ENCODE measurements at regions not wholly inside any gene's neighbourhood (a gene's known extent, or its start where the extent isn't known, plus 50 kb on each side); places are given as distances from the start of the nearest gene placed in this dataset.

DNA sequence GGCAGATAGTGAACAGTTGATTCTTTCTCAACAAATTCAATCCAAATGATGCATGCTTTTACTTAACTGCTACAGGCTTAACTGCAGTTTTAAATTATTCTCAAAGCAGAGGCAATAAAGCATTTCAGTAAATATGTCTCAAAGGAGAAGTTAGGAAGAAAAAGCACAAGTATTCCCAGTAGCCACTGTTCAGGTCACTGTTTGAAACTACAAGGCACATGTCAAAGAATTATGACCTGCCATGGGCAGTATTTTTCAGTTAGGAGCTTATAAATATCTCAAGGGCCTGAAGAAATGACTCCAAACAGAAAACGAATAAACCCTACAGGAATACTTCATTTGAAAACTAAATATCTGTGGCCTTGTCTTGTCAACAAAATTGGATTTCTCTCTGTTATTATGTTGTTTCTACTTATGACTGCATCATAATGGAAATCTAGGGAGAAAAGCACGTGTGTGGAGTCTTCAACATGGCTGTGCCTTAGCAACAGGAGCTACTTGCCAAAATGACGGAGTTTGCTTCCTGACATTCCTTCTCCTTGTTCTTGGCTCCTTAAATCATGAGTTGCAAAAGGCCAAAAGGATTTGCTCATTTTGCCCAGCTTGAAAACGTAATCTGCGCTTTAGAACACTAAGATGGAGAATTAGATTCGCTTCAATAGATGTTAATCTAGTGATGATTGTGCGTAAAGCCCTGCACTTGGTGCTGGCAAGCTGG, 67.6 kb upstream of the GPR101 start:
- Histone ChIP-seq H3K4me1 (ENCODE audit: control insufficient read depth, insufficient read depth, low read length) (no peaks in the 10 kb centered on the region), H3K9me3 (ENCODE audit: control insufficient read depth, insufficient read depth, low read depth, low read length) (no peaks in the 10 kb centered on the region), H3K4me3 (ENCODE audit: low read depth in 2 of 2, low read length in 2 of 2) (no peak overlapping the region), H3K36me3 (ENCODE audit: control insufficient read depth, insufficient read depth, low read length) (no peaks in the 10 kb centered on the region), H3K27me3 (ENCODE audit: control insufficient read depth, insufficient read depth, low read length) (peaks cover 13% of the 10 kb centered on the region), H3K27ac (ENCODE audit: low read length) (no peak overlapping the region)
- no peak for ATAC-seq
- TF ChIP-seq POLR2AphosphoS5 (IDR thresholded peaks at IDR 0.05; ENCODE audit: low read depth, low read length): no peak
- TF ChIP-seq, protein P1, sequence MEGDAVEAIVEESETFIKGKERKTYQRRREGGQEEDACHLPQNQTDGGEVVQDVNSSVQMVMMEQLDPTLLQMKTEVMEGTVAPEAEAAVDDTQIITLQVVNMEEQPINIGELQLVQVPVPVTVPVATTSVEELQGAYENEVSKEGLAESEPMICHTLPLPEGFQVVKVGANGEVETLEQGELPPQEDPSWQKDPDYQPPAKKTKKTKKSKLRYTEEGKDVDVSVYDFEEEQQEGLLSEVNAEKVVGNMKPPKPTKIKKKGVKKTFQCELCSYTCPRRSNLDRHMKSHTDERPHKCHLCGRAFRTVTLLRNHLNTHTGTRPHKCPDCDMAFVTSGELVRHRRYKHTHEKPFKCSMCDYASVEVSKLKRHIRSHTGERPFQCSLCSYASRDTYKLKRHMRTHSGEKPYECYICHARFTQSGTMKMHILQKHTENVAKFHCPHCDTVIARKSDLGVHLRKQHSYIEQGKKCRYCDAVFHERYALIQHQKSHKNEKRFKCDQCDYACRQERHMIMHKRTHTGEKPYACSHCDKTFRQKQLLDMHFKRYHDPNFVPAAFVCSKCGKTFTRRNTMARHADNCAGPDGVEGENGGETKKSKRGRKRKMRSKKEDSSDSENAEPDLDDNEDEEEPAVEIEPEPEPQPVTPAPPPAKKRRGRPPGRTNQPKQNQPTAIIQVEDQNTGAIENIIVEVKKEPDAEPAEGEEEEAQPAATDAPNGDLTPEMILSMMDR (IDR thresholded peaks at IDR 0.05): no peak
- TF ChIP-seq, protein P2, sequence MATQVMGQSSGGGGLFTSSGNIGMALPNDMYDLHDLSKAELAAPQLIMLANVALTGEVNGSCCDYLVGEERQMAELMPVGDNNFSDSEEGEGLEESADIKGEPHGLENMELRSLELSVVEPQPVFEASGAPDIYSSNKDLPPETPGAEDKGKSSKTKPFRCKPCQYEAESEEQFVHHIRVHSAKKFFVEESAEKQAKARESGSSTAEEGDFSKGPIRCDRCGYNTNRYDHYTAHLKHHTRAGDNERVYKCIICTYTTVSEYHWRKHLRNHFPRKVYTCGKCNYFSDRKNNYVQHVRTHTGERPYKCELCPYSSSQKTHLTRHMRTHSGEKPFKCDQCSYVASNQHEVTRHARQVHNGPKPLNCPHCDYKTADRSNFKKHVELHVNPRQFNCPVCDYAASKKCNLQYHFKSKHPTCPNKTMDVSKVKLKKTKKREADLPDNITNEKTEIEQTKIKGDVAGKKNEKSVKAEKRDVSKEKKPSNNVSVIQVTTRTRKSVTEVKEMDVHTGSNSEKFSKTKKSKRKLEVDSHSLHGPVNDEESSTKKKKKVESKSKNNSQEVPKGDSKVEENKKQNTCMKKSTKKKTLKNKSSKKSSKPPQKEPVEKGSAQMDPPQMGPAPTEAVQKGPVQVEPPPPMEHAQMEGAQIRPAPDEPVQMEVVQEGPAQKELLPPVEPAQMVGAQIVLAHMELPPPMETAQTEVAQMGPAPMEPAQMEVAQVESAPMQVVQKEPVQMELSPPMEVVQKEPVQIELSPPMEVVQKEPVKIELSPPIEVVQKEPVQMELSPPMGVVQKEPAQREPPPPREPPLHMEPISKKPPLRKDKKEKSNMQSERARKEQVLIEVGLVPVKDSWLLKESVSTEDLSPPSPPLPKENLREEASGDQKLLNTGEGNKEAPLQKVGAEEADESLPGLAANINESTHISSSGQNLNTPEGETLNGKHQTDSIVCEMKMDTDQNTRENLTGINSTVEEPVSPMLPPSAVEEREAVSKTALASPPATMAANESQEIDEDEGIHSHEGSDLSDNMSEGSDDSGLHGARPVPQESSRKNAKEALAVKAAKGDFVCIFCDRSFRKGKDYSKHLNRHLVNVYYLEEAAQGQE (IDR thresholded peaks at IDR 0.05; ENCODE audit: insufficient read depth in 1 of 2, low read depth in 2 of 2, low read length in 1 of 2): no peak
- no peak for TF ChIP-seq TCF7L2 (IDR thresholded peaks at IDR 0.05; ENCODE audit: low read depth, low read length)
- TF ChIP-seq SIN3A (IDR thresholded peaks at IDR 0.05; ENCODE audit: borderline replicate concordance, insufficient read depth, low read depth, low read length): no peak
- ChIA-PET POLR2A (interaction anchor here (0.5 kb wide), 1 partner anchor 89 kb away, joined by 3 read pairs; no protein-coding TSS in a partner anchor), CTCF (no interaction called here)
- BruUV-seq (replicated peaks): no TSS peak
- intact Hi-C loops (cut with micrococcal nuclease; ENCODE audit: unreplicated experiment): no loop called here
- in situ Hi-C loops (cut with HindIII; ENCODE audit: low pct_unique_long_range_greater_than_20kb, low sequenced_read_pairs): no loop called here
- DNase-seq (ENCODE audit: low read depth, low spot score): no peak
